GM23338 (cell line): ENCODE measurements at regions not wholly inside any gene's neighbourhood (a gene's known extent, or its start where the extent isn't known, plus 50 kb on each side); places are given as distances from the start of the nearest gene placed in this dataset.

Experiments used
- ATAC-seq: fragments of 200-7000 bp; cut with Tn5 transposase; 3 replicates; pipeline ENCODE4 v1.9.1; 2020
- DNase-seq: peaks from one replicate; pipeline ENCODE4 v3.0.0-alpha.2; 2015; ENCODE audit warnings: low spot score
- H2AFZ ChIP-seq: fragments of 200-600 bp; sonication (generic); 2 replicates; pipeline ENCODE4 v1.8.0; 2016; ENCODE audit warnings: antibody characterized with exemption, mild to moderate bottlenecking, moderate library complexity
- H3F3A ChIP-seq: fragments of 200-600 bp; sonication (generic); replicated peaks from 2 replicates; pipeline ENCODE4 v1.8.0; 2017; ENCODE audit warnings: antibody characterized with exemption, mixed run types, low read depth
- H3K27ac ChIP-seq: fragments of 200-600 bp; sonication (generic); 2 replicates; pipeline ENCODE4 v1.6.1; 2016; ENCODE audit warnings: low read depth
- H3K27me3 ChIP-seq: fragments of 200-600 bp; sonication (generic); 2 replicates; pipeline ENCODE4 v1.8.0; 2016; ENCODE audit warnings: mild to moderate bottlenecking, mixed run types, moderate library complexity; ENCODE audit not compliant: insufficient read depth
- H3K36me3 ChIP-seq: fragments of 200-600 bp; sonication (generic); 2 replicates; pipeline ENCODE4 v1.8.0; 2016; ENCODE audit warnings: mild to moderate bottlenecking; ENCODE audit not compliant: insufficient read depth
- H3K4me1 ChIP-seq: fragments of 200-600 bp; sonication (generic); 2 replicates; pipeline ENCODE4 v1.8.0; 2016; ENCODE audit warnings: mild to moderate bottlenecking, moderate library complexity; ENCODE audit not compliant: insufficient read depth
- H3K4me2 ChIP-seq: fragments of 200-600 bp; sonication (generic); 2 replicates; pipeline ENCODE4 v1.7.1; 2017; ENCODE audit warnings: mixed run types
- H3K4me3 ChIP-seq: fragments of 200-600 bp; sonication (generic); 2 replicates; pipeline ENCODE4 v1.6.1; 2016; ENCODE audit warnings: mixed run types
- H3K79me2 ChIP-seq: fragments of 200-600 bp; sonication (generic); replicated peaks from 2 replicates; pipeline ENCODE4 v1.8.0; 2017; ENCODE audit warnings: mild to moderate bottlenecking; ENCODE audit not compliant: insufficient read depth
- H3K9me2 ChIP-seq: fragments of 200-600 bp; sonication (generic); 2 replicates; pipeline ENCODE4 v1.8.0; 2017; ENCODE audit not compliant: insufficient read depth
- H4K20me1 ChIP-seq: fragments of 200-600 bp; sonication (generic); replicated peaks from 2 replicates; pipeline ENCODE4 v1.8.0; 2017; ENCODE audit warnings: mild to moderate bottlenecking; ENCODE audit not compliant: insufficient read depth
- H3K27ac Mint-ChIP-seq: 2 replicates; pipeline ENCODE4 v1.8.0; 2020; ENCODE audit warnings: inconsistent platforms, mild to moderate bottlenecking, moderate library complexity, mixed read lengths
- H3K27me3 Mint-ChIP-seq: 3 replicates; pipeline ENCODE4 v1.8.0; 2022; ENCODE audit warnings: low read depth, mild to moderate bottlenecking, moderate library complexity, mixed read lengths, inconsistent platforms; ENCODE audit not compliant: insufficient read depth, poor library complexity
- H3K36me3 Mint-ChIP-seq: 3 replicates; pipeline ENCODE4 v1.8.0; 2021; ENCODE audit warnings: low read depth, mild to moderate bottlenecking, inconsistent platforms, moderate library complexity, mixed read lengths
- H3K4me1 Mint-ChIP-seq: 3 replicates; pipeline ENCODE4 v1.8.0; 2020; ENCODE audit warnings: mild to moderate bottlenecking, inconsistent platforms, mixed read lengths
- H3K4me3 Mint-ChIP-seq: 3 replicates; pipeline ENCODE4 v1.8.0; 2021; ENCODE audit warnings: moderate library complexity, mild to moderate bottlenecking, inconsistent platforms, mixed read lengths
- H3K9me3 Mint-ChIP-seq: 3 replicates; pipeline ENCODE4 v1.8.0; 2020; ENCODE audit warnings: moderate library complexity, mild to moderate bottlenecking, inconsistent platforms, mixed read lengths
- ETS1 ChIP-seq: IDR thresholded peaks from 2 replicates; pipeline ENCODE4 v1.6.1; 2016; ENCODE audit warnings: antibody characterized with exemption
- EZH2phosphoT487 ChIP-seq: fragments of 200-600 bp; sonication (generic); IDR thresholded peaks from one replicate; pipeline ENCODE4 v1.8.1; 2018; ENCODE audit warnings: antibody characterized with exemption; ENCODE audit not compliant: unreplicated experiment
- JUNB ChIP-seq: IDR thresholded peaks from one replicate; pipeline ENCODE4 v1.6.1; 2016; ENCODE audit warnings: antibody characterized with exemption; ENCODE audit not compliant: unreplicated experiment
- NANOG ChIP-seq: IDR thresholded peaks from 2 replicates; pipeline ENCODE4 v1.6.1; 2016; ENCODE audit warnings: antibody characterized with exemption, borderline replicate concordance
- POLR2AphosphoS5 ChIP-seq: IDR thresholded peaks from 2 replicates; pipeline ENCODE4 v1.6.1; 2016; ENCODE audit warnings: antibody characterized with exemption, low read depth
- STAT1 ChIP-seq: IDR thresholded peaks from one replicate; pipeline ENCODE4 v1.6.1; 2016; ENCODE audit warnings: antibody characterized with exemption; ENCODE audit not compliant: unreplicated experiment
- ZNF114 ChIP-seq: fragments of 250-450 bp; sonication (Bioruptor Pico); IDR thresholded peaks from 2 replicates; pipeline ENCODE4 v1.5.0; 2020; ENCODE audit warnings: mild to moderate bottlenecking, moderate library complexity
- ZNF331 ChIP-seq: fragments of 250-450 bp; sonication (Bioruptor Pico); IDR thresholded peaks from 2 replicates; pipeline ENCODE4 v1.5.0; 2020; ENCODE audit warnings: low read depth, mild to moderate bottlenecking, moderate library complexity
- ZNF462 ChIP-seq: fragments of 250-450 bp; sonication (Bioruptor Pico); IDR thresholded peaks from 2 replicates; pipeline ENCODE4 v1.5.0; 2020; ENCODE audit warnings: mild to moderate bottlenecking, moderate library complexity

GRCh38 chr4:7128234-7128633 is 60.4 kb upstream of the GRPEL1 start (continued):
- no peak for TF ChIP-seq ZNF462
- no peak for TF ChIP-seq ZNF114

- Histone ChIP-seq H3K79me2 (no peaks in the 10 kb centered on the region), H3K4me1 (no peaks in the 10 kb centered on the region), H3K27me3 (no peaks in the 10 kb centered on the region), H3F3A (no peaks in the 10 kb centered on the region), H2AFZ (no peak overlapping the region), H3K9me2 (no peaks in the 10 kb centered on the region), H3K27ac (no peak overlapping the region), H3K4me2 (no peak overlapping the region), H4K20me1 (no peaks in the 10 kb centered on the region; the same call in 1 of the 2 replicates), H3K36me3 (no peaks in the 10 kb centered on the region), H3K4me3 (no peak overlapping the region)
- no peaks in the 10 kb centered on the region for H3K36me3 Mint-ChIP-seq
- H3K4me3 Mint-ChIP-seq: no peak overlapping the region
- H3K27ac Mint-ChIP-seq: no peak overlapping the region
- no peaks in the 10 kb centered on the region; the same call in 2 of the 3 replicates for H3K4me1 Mint-ChIP-seq
- no peaks in the 10 kb centered on the region for H3K9me3 Mint-ChIP-seq
- H3K27me3 Mint-ChIP-seq: peaks cover 5% of the 10 kb centered on the region
- DNase-seq (no peak), ATAC-seq (no peak)
- TF ChIP-seq STAT1: no peak
- TF ChIP-seq ZNF462: no peak
- no peak for TF ChIP-seq ETS1
- TF ChIP-seq EZH2phosphoT487: no peak
- no peak for TF ChIP-seq JUNB
- no peak for TF ChIP-seq NANOG
- TF ChIP-seq POLR2AphosphoS5: no peak
- TF ChIP-seq ZNF331 (CRISPR knock-in tag): no peak
- no peak for TF ChIP-seq ZNF114
These were observed 59.7 kb upstream of the GRPEL1 start for GRCh38 chr4:7127576-7127975.
